GM12801 (cell line): ENCODE measurements at regions not wholly inside any gene's neighbourhood (a gene's known extent, or its start where the extent isn't known, plus 50 kb on each side); places are given as distances from the start of the nearest gene placed in this dataset.

Source experiments
- TF ChIP-seq, protein P1 (sequence below): IDR thresholded peaks from one replicate; pipeline ENCODE4 v1.5.1; 2011; ENCODE audit warnings: control low read depth; ENCODE audit not compliant: insufficient read length; ENCODE audit errors: extremely low read depth

DNA sequence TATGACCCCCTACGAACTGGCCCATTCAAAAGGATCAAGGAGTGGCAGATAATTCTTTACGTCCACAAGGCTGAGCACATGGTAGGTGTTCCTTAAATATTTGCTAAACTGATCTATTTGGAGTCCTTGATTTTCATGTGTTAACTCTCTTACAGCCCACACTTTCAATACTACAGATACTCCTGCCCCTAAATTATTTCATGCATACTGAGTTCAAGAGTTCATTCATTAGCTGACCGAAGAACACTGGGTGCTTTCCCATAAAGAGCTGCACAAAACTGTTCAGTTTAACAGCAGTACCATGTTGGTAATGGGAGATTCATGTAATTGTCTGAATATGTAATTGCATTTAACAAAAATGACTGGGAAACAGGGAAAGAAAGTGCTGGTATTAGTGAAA, 170.5 kb upstream of the ADO start:
- TF ChIP-seq, protein P1, sequence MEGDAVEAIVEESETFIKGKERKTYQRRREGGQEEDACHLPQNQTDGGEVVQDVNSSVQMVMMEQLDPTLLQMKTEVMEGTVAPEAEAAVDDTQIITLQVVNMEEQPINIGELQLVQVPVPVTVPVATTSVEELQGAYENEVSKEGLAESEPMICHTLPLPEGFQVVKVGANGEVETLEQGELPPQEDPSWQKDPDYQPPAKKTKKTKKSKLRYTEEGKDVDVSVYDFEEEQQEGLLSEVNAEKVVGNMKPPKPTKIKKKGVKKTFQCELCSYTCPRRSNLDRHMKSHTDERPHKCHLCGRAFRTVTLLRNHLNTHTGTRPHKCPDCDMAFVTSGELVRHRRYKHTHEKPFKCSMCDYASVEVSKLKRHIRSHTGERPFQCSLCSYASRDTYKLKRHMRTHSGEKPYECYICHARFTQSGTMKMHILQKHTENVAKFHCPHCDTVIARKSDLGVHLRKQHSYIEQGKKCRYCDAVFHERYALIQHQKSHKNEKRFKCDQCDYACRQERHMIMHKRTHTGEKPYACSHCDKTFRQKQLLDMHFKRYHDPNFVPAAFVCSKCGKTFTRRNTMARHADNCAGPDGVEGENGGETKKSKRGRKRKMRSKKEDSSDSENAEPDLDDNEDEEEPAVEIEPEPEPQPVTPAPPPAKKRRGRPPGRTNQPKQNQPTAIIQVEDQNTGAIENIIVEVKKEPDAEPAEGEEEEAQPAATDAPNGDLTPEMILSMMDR: no peak

DNA sequence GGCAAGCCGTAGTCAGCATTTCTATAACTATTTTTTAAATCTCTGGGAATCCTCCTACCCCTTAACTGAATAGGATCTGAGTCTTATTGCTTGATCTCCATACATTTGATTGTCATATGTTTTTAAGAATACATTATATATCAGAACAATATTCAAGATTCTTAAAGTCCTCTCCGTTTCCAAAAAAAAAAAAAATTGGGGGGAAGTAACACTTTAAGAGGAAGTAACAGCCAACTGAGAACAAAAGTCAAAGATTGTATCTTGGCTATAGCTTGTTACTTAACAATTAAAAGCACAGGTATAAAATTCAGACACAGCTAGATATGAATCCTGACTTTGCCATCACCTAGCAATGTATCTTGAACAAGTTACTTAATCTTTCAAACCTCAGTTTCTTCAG, 169.9 kb upstream of the ADO start:
- TF ChIP-seq, protein P1: no peak

DNA sequence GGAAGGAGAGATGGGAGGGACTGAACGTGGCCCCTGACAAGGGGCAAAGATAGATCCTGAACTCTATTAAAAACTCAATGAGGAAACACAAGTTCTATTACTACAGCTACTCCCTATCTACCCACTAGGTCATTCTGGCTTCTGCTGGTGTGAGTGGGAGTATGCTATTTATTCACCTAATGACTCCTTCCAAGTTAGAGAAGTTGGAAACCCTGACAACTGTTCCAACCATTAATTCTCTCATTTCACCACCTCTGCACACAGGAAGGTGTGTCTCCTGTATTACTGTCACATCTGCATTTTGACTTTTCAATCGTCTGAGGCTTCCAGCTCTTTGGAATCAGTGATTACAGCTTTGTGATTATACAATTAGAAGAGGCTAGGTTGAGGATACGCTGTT, 169.4 kb upstream of the ADO start:
- TF ChIP-seq, protein P1: no peak

DNA sequence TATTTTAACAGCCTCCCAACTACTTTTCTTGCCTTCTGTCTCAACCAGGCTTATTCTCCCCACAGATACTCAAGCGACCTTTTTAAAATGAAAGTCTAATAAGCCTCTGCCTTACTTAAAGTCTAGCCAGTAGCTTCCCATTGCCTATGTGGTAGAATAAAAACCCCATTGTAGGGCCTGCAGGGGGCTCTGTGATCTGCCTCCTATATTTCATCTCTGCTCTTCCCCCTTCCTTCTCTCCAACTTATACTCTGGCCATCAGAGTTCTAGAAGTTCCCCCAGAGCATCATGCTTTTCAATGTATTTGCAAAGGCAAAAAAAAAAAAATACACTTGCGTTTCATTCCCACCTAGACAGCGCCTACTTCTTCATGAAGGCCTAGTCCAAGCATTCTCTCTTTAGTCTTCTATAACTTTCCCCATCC, 167.7 kb upstream of the ADO start:
- TF ChIP-seq, protein P1: no peak

DNA sequence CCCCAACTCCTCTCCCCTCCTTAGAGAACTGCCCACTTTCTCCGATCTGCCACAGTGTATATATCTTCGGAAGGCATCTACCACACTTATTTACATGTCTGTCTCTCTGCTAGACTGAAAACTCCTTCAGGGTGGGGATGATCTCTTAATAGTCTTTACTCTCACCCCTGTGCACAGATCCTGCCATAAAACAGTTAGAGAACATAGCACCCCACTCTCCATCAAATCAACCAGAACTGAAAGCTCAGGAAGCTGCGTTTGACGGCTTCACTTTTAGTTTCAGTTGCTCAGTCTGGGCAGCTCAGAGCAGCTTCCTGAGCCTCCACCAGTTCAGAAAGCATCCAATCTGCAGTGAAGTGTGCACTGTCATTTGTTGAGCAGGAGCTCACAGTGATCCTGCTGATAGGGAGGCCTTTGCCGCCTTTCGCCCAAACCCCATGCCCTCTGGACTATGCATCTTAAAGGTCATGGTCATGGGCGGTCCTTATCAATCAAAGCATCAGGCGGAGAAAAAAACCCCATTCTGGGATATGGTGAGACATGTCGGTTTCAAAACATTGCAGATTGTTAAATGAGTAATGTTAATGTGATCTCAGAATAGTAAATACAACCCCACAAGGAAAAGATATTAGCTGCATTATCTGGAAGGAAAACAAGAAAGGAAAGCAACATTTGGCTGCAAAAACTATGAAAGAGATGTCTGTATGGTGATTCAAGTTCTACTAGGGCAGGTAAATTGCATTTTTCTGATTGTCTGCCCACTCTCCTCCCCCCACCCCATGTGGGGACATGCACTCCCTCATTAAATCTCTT, 167.1 kb upstream of the ADO start:
- TF ChIP-seq, protein P1: no peak

DNA sequence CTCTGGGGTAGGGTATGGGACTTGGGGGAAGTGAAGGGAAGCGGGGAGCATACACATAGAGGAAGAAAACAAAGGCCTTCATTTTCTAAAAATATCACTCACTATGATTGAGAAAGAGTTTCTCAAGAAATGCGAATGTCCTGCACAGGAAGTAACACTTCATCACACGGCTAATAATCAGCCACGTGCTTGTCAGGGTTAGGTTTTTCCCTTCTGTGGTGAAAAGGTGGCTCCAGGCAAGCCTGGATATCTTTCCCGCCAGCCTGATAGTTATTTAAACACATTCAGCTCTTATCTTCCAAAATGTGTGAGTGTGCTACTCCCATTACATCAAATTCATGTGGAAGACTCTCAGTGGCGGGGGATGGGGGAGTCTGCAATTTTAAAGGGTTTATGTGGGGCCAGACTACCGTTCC, 166.4 kb upstream of the ADO start:
- TF ChIP-seq, protein P1: no peak

DNA sequence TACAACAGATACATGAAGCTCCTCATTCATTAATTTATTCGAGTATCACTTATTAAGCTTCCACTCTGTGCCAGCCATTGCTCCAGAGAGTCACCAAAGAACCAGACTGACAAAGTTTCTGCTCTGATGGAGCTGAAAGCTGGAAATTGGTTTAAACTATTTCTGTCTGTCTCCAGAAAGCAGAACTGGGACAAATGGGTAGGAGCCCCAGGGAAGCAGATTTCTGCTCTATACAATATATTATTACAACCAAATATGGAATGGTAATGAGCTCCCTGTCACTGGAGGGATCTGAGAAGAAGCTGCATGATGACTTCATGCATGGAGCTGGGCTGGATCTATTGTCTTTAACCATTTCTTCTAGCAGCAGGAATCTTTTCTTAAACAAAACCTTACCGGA, 165.4 kb upstream of the ADO start:
- TF ChIP-seq, protein P1: no peak
